Neuronal stem cell (in vitro differentiated cells): ENCODE measurements at regions not wholly inside any gene's neighbourhood (a gene's known extent, or its start where the extent isn't known, plus 50 kb on each side); places are given as distances from the start of the nearest gene placed in this dataset.

Source experiments
- DNase-seq: peaks from one replicate; pipeline ENCODE4 v3.0.0-alpha.2; 2013; ENCODE audit warnings: low spot score
- H2AFZ ChIP-seq: one replicate; pipeline ENCODE4 v1.6.1; 2013; ENCODE audit warnings: mild to moderate bottlenecking, low read length, inconsistent platforms
- H2AK5ac ChIP-seq: 2 replicates; pipeline ENCODE4 v1.6.1; 2013; ENCODE audit warnings: low read depth, mild to moderate bottlenecking, inconsistent platforms, low read length, moderate library complexity, mixed read lengths
- H2BK120ac ChIP-seq: 2 replicates; pipeline ENCODE4 v1.6.1; 2013; ENCODE audit warnings: low read depth, mild to moderate bottlenecking, inconsistent platforms, low read length, moderate library complexity, mixed read lengths
- H2BK12ac ChIP-seq: one replicate; pipeline ENCODE4 v1.6.1; 2013; ENCODE audit warnings: low read length, inconsistent platforms
- H2BK15ac ChIP-seq: 2 replicates; pipeline ENCODE4 v1.6.1; 2013; ENCODE audit warnings: mild to moderate bottlenecking, low read length, inconsistent platforms, mixed read lengths
- H2BK5ac ChIP-seq: one replicate; pipeline ENCODE4 v1.6.1; 2013; ENCODE audit warnings: inconsistent platforms, mild to moderate bottlenecking, low read length, moderate library complexity
- H3K14ac ChIP-seq: one replicate; pipeline ENCODE4 v1.6.1; 2013; ENCODE audit warnings: low read length, inconsistent platforms
- H3K18ac ChIP-seq: 2 replicates; pipeline ENCODE4 v1.6.1; 2013; ENCODE audit warnings: low read length, inconsistent platforms
- H3K23ac ChIP-seq: 2 replicates; pipeline ENCODE4 v1.6.1; 2013; ENCODE audit warnings: low read depth, mild to moderate bottlenecking, mixed read lengths, low read length, inconsistent platforms; ENCODE audit not compliant: poor library complexity
- H3K27ac ChIP-seq: replicated peaks from 3 replicates; pipeline ENCODE4 v1.5.1; 2013; ENCODE audit warnings: low read length, inconsistent platforms
- H3K27me3 ChIP-seq, 3 experiments: 2 replicates each; pipeline ENCODE4 v1.6.1; 2013; ENCODE audit warnings: low read length in 3 of 3, mild to moderate bottlenecking in 2 of 3, inconsistent platforms in 1 of 3, low read depth in 1 of 3, mixed read lengths in 1 of 3, moderate library complexity in 1 of 3; ENCODE audit not compliant: control insufficient read depth in 3 of 3, insufficient read depth in 3 of 3
- H3K36me3 ChIP-seq, 2 donors: replicated peaks in 1 of 2; 2 replicates each; pipeline ENCODE4 v1.6.1; 2013; ENCODE audit warnings: low read length in 2 of 2; ENCODE audit not compliant: control insufficient read depth in 2 of 2, insufficient read depth in 2 of 2
- H3K4ac ChIP-seq: 2 replicates; pipeline ENCODE4 v1.6.1; 2013; ENCODE audit warnings: inconsistent platforms, mild to moderate bottlenecking, low read length, moderate library complexity
- H3K4me1 ChIP-seq, 2 donors: 1 replicate in 1 of 2; 2 replicates in 1 of 2; pipeline ENCODE4 v1.6.1; 2013; ENCODE audit warnings: low read length in 2 of 2, low read depth in 1 of 2; ENCODE audit not compliant: control insufficient read depth in 2 of 2, insufficient read depth in 1 of 2
- H3K4me2 ChIP-seq: one replicate; pipeline ENCODE4 v1.6.1; 2013; ENCODE audit warnings: mild to moderate bottlenecking, low read length, inconsistent platforms; ENCODE audit not compliant: insufficient read depth, poor library complexity, severe bottlenecking
- H3K4me3 ChIP-seq, 2 donors: 2 replicates each; pipeline ENCODE4 v1.5.1; 2013; ENCODE audit warnings: low read length in 2 of 2, mild to moderate bottlenecking in 2 of 2, inconsistent platforms in 1 of 2, moderate library complexity in 1 of 2
- H3K79me1 ChIP-seq: one replicate; pipeline ENCODE4 v1.6.1; 2013; ENCODE audit warnings: low read depth, mild to moderate bottlenecking, inconsistent platforms, low read length, moderate library complexity
- H3K9ac ChIP-seq: one replicate; pipeline ENCODE4 v1.6.1; 2013; ENCODE audit warnings: mild to moderate bottlenecking, low read depth, low read length, inconsistent platforms; ENCODE audit not compliant: poor library complexity
- H3K9me3 ChIP-seq, 2 donors: replicated peaks in 1 of 2; 2 replicates each; pipeline versions ENCODE3 to v1.6.1; 2013; ENCODE audit warnings: low read length in 2 of 2, mild to moderate bottlenecking in 2 of 2, inconsistent platforms in 1 of 2, low read depth in 1 of 2, mixed read lengths in 1 of 2, moderate library complexity in 1 of 2; ENCODE audit not compliant: control insufficient read depth in 2 of 2, insufficient read depth in 1 of 2
- H4K8ac ChIP-seq: one replicate; pipeline ENCODE4 v1.6.1; 2013; ENCODE audit warnings: low read depth, mild to moderate bottlenecking, inconsistent platforms, low read length, moderate library complexity
- H4K91ac ChIP-seq: one replicate; pipeline ENCODE4 v1.6.1; 2013; ENCODE audit warnings: low read length, low read depth, mild to moderate bottlenecking, inconsistent platforms; ENCODE audit not compliant: poor library complexity
- WGBS, 2 donors: extraction: QIAGEN DNeasy Blood & Tissue Kit; methylation state at CpG; one replicate each; pipeline ENCODE4 v1.1.7; 2013; ENCODE audit warnings: missing lambda C conversion rate in 2 of 2, mixed read lengths in 1 of 2; ENCODE audit not compliant: insufficient read length in 2 of 2, insufficient replicate concordance in 1 of 2; ENCODE audit errors: extremely low coverage in 2 of 2; 5-methylcytosine and 5-hydroxymethylcytosine counted together

DNA sequence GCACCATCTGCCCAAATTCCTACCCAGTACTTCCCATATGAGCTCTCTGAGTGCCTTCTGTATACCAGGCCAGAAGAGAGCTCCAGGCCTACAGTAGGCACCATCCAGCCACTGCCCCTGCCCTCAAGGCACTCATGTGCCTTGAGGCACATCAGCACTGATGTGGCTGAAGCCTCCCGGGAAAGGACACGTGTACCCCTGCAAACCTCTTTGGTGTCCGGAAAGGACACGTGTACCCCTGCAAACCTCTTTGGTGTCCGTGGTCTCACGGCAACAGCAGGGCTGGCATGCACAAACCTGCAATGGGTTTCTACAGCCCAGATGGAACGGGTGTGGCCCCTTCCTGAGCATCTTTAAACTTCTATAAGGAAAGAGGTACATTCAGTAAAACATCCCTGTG lies 209.4 kb upstream of the IGF1R start:
- Histone ChIP-seq H3K18ac (no peak overlapping the region), H2BK12ac (no peak overlapping the region), H2BK5ac (no peak overlapping the region), H4K8ac (no peak overlapping the region), H3K27me3 (no peaks in the 10 kb centered on the region), H3K79me1 (no peaks in the 10 kb centered on the region), H3K4me2 (no peak overlapping the region), H3K14ac (no peak overlapping the region), H2AK5ac (no peak overlapping the region), H2AFZ (no peak overlapping the region), H2BK15ac (no peak overlapping the region), H3K4ac (no peak overlapping the region), H3K23ac (no peak overlapping the region), H3K9me3 (no peaks in the 10 kb centered on the region), H2BK120ac (no peak overlapping the region), H3K4me3 (no peak overlapping the region), H3K27ac (no peak overlapping the region), H3K9ac (no peak overlapping the region), H3K36me3 (no peaks in the 10 kb centered on the region), H3K4me1 (peaks cover 0 to 4% of the 10 kb centered on the region in 2 donors), H4K91ac (no peak overlapping the region)
- DNase-seq = no peak
- no CpG with 5 or more reads among the region's 7 CpGs for WGBS, 2 donors

DNA sequence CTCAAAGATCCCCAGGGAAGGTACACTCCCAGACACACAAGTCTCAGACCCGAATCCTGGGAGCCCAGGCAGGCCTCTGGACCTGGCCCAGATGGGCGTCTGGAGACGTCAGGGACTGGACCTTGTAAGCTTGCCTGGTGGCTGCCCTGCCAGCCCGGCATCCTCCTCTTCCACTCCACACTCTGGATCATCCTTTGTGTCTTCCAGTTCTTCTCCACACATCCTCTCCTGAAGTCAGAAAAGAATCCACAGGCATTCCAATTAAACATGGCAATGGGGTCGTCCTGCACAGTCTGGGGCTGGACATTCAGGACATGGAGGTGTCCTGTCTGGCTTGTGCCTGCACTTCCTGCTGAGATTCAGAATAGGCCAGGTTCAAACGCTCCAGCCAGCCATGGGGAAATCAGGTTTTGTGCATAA lies 208.8 kb upstream of the IGF1R start:
- Histone ChIP-seq H3K18ac (no peak overlapping the region), H4K91ac (no peak overlapping the region), H4K8ac (no peak overlapping the region), H3K14ac (no peak overlapping the region), H3K4me1 (peaks cover 0 to 8% of the 10 kb centered on the region in 2 donors), H3K36me3 (no peaks in the 10 kb centered on the region), H2AK5ac (no peak overlapping the region), H3K4me2 (no peak overlapping the region), H3K4ac (no peak overlapping the region), H3K9ac (no peak overlapping the region), H2BK12ac (no peak overlapping the region), H2BK5ac (no peak overlapping the region), H3K9me3 (no peaks in the 10 kb centered on the region), H3K79me1 (no peaks in the 10 kb centered on the region), H3K27ac (no peak overlapping the region), H2AFZ (no peak overlapping the region), H2BK15ac (no peak overlapping the region), H3K23ac (no peak overlapping the region), H2BK120ac (no peak overlapping the region), H3K27me3 (no peaks in the 10 kb centered on the region), H3K4me3 (no peak overlapping the region)
- DNase-seq = no peak
- whole genome bisulfite sequencing, 2 donors = no CpG with 5 or more reads among the region's 6 CpGs

GRCh38 chr15:98440917-98441316 lies 207.4 kb upstream of the IGF1R start:
- H3K23ac ChIP-seq = no peak overlapping the region
- no peak overlapping the region for H2BK12ac ChIP-seq
- peak overlapping the region; percentile 34 for H3K9ac ChIP-seq
- no peak overlapping the region for H3K4ac ChIP-seq
- no peak overlapping the region for H3K14ac ChIP-seq
- no CpG with 5 or more reads among the region's 8 CpGs for WGBS, 2 donors
- peak overlapping the region in 1 of 2 donors; percentile 56 for H3K4me3 ChIP-seq
- H2BK120ac ChIP-seq = no peak overlapping the region
- H3K18ac ChIP-seq = no peak overlapping the region
- no peak overlapping the region for H3K4me2 ChIP-seq
- H2AFZ ChIP-seq = no peak overlapping the region
- H3K79me1 ChIP-seq = no peaks in the 10 kb centered on the region
- no peak overlapping the region for H2BK15ac ChIP-seq
- no peaks in the 10 kb centered on the region for H3K9me3 ChIP-seq
- DNase-seq = no peak
- H3K36me3 ChIP-seq = no peaks in the 10 kb centered on the region
- no peak overlapping the region for H2BK5ac ChIP-seq
- no peaks in the 10 kb centered on the region for H3K27me3 ChIP-seq
- H3K27ac ChIP-seq = no peak overlapping the region
- no peak overlapping the region for H2AK5ac ChIP-seq
- H3K4me1 ChIP-seq = peaks cover 0 to 8% of the 10 kb centered on the region in 2 donors
- no peak overlapping the region for H4K8ac ChIP-seq
- H4K91ac ChIP-seq = no peak overlapping the region

DNA sequence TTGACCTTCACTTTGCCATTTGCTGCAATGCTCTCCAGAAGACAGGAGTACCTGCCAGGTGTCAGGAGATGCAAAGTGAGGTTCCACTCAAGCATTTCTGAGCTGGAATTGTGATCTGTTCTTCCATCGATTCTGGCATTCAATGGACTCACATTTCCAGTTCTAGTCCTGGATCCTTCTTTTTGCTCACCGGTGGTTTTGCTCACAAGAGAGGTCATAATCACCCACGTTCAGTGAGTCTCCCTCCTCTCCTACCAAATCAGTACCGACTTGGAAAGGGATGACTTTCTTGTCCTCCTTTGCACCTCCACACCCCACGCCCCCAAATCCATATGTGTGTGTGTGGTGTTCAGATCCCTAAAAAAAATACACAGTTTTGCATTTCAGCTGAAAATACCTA lies 206.7 kb upstream of the IGF1R start:
- Histone ChIP-seq H2BK120ac (no peak overlapping the region), H3K36me3 (no peaks in the 10 kb centered on the region), H3K9me3 (no peaks in the 10 kb centered on the region), H4K8ac (no peak overlapping the region), H3K4me1 (peaks cover 0 to 8% of the 10 kb centered on the region in 2 donors), H3K9ac (no peak overlapping the region), H3K4ac (no peak overlapping the region), H3K4me3 (no peak overlapping the region), H3K4me2 (no peak overlapping the region), H4K91ac (no peak overlapping the region), H3K23ac (no peak overlapping the region), H2BK5ac (no peak overlapping the region), H2BK12ac (no peak overlapping the region), H3K14ac (no peak overlapping the region), H2AFZ (no peak overlapping the region), H3K27me3 (no peaks in the 10 kb centered on the region), H3K27ac (no peak overlapping the region), H2AK5ac (no peak overlapping the region), H3K79me1 (no peaks in the 10 kb centered on the region), H3K18ac (no peak overlapping the region), H2BK15ac (no peak overlapping the region)
- no peak for DNase-seq
- no CpG with 5 or more reads among the region's 5 CpGs for WGBS, 2 donors
